Activated CD4-positive, alpha-beta T cell treated with anti-CD3 and anti-CD28 coated beads, Interleukin-2, Interleukin-6, amounts not matched to agents 100 ng/mL and 50 ng/mL, durations not matched to agents 16 hours and 8 hours (primary cell): ENCODE measurements at regions not wholly inside any gene's neighbourhood (a gene's known extent, or its start where the extent isn't known, plus 50 kb on each side); places are given as distances from the start of the nearest gene placed in this dataset.

Source experiments
- DNase-seq: peaks from one replicate; pipeline ENCODE4 v3.0.0-alpha.2; 2020

DNA sequence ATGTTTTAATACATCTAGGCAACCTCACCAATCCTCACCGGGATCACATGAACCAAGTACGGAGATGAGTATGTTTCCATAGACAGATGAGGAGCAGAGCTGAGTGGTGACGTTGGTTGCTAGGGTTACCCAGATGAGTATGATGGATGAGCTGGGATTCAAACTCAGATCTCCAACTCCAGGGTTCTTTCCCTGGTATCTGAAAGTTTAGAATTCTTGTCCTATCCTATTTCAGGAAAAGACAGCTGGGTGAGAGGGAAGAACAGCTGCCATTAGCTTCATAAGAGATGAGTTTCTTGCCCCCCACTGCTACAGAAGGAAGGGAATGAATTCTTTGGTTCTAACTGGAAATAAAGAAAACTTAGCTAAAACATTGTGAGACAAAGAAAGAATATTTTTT, 728.9 kb upstream of the TBX3 start:
- DNase-seq, result no peak

GRCh38 chr12:115411121-115411520, 727.1 kb upstream of the TBX3 start:
- no peak for DNase-seq

GRCh38 chr12:115408642-115409041, 724.7 kb upstream of the TBX3 start:
- DNase-seq, result no peak

- no peak for DNase-seq
Measured at GRCh38 chr12:115407723-115408122, 723.7 kb upstream of the TBX3 start.

DNA sequence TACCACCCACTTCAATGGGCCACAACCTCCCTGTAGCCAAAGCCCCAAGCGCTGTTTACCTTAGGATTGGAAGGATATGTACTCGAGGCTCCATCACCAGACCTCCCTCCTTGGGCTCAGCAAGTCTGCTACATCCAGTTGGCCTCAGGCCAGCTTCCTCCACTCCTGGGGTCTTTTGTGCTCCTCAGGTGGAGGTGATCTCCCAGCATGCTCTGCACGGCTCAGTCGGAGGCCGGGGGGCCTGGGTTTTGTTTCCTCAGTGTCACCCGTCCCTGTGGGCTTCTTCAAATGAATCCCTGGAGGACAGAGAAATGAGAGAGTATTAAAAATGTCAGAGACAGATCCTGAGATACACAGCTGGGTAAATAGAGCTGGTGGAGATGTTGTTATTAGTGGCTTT, 723.1 kb upstream of the TBX3 start:
- DNase-seq, result no peak

GRCh38 chr12:115405471-115405860, 721.5 kb upstream of the TBX3 start:
- no peak for DNase-seq

- no peak for DNase-seq
Measured at GRCh38 chr12:115404761-115405470, 720.9 kb upstream of the TBX3 start.

DNA sequence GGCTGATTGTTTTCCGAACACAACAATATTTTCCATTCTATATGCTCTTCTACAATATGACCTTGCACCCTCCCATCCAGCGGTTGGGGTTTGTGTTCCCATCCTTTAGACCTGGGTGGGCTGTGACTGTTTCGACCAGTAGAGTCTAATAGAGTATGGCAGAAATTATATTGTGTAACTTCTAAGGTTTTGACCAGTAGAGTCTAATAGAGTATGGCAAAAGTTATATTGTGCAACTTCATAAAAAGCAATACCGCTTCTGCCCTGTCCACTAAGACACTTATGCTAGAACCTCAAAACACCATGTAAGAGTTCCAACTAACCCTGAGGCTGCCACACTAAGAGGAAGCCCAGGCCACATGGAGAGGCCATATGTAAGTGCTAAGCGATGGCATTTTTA, 719.7 kb upstream of the TBX3 start:
- no peak for DNase-seq

GRCh38 chr12:115403253-115403652, 719.3 kb upstream of the TBX3 start:
- no peak for DNase-seq

DNA sequence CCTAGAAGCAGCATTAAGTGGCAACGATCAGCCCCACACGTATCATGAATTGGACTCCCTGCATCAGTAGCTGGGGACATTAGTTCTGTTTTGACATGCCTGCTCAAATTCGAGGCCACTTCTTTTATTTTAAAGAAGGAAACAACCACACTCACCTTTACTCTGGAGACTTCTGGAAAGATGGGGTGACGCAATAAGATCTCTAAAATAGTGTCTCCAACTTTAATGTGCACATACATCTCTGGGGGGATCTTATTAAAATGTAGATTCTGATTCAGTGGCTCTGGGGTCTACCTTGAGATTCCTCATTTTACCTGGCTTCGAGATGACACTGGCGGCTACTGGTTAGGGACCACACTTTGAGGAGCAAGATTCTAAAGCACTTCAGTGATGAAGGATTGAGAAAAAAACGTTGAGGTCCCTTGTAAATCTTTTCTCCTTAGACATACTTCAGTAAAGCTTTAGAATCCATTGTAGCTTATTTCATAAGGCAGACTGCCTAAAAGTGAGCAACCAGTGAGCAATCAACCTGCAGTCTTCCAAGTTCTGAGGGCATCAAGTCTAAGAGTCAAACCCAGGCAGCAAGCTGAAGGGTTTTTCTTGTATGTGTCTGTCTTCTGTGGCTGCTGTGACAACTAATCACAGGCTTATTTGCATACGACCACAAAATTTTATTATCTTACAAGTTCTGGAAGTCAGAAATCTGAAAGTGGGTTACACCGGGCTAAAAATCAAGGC, 718.6 kb upstream of the TBX3 start:
- DNase-seq, result no peak

- DNase-seq, result no peak
Measured at GRCh38 chr12:115401761-115402160, 717.8 kb upstream of the TBX3 start.

DNA sequence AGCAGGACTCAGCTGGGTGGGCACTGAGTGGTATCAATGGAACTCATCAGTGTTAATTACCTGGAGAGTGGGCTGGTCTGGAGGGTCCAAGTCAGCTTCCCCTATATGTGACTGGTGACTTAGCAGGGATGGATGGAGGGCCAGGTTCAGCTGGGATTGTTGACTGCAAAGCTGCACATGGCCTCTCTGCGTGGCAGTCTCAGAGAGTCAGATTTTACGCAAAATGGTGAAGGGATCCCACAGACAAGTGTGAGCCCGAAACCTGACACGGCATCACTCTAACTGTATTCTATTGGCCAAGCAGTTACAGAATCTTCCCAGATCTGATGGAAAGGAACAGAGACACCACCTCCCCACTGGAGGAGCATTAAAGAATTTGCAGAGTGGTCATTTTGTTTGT, 716.0 kb upstream of the TBX3 start:
- no peak for DNase-seq

DNA sequence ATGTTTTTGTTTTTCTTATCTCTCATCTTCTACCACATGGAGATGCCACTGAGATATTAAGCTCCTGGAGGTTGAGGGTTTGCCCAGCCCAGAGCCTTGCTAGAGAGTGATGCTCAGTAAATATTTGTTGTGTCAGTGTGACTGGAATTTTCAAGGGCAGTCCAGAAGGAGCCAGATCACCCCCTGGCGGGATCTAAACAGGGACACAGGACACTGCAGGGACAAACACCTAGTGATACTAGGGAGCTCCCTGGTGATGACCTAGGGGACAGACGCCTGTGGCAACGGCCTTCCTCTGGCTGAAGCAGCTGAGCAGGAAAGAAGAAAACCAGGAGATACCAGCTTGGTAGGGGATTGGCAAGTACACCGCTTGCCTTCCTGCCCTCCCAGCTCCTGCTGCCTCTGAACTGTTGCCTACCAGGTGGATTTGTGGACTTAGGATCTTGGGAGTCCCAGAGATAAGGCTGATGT, 714.4 kb upstream of the TBX3 start:
- no peak for DNase-seq

GRCh38 chr12:115396567-115396966, 712.6 kb upstream of the TBX3 start:
- DNase-seq, result no peak

- DNase-seq, result no peak
Measured at GRCh38 chr12:115394496-115395220, 710.7 kb upstream of the TBX3 start.

DNA sequence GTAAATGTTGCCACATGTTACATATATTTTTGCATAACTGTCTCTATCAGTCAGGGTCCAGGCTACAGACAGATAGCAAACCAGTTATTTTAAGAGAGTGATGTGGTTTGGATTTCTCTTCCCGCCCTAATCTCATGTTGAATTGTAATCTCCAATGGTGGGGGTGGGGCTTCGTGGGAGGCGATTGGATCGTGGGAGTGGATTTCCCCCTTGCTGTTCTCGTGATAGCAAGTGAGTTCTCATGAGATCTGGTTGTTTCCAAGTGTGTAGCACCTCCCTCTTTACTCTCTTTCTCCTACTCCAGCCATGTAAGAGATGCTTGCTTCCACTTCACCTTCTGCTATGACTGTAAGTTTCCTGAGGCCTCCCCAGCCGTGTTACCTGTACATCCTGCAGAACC, 704.2 kb upstream of the TBX3 start:
- no peak for DNase-seq

GRCh38 chr12:115387467-115387901, 703.5 kb upstream of the TBX3 start:
- DNase-seq, result no peak

- no peak for DNase-seq
Measured at GRCh38 chr12:115386946-115387345, 703.0 kb upstream of the TBX3 start.

DNA sequence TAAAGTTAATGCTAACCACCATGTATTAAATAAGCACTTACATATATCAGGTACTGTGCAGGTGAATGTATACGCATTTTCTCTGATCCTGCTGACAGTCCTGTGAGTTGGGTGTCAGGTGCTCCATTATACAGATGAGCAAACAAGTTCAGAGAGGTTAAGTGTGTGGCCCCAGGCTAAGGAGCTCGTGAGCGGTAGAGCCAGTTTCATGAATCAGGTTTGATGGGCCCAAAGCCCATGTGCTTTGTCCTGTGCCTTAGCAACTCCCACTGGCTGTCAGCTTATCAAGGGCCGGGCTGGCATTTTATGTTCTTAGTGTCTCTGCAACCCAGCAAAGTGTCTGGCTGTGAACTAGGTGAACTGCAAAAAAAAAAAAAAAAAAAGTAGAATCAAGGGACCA, 701.2 kb upstream of the TBX3 start:
- no peak for DNase-seq

- DNase-seq, result no peak
Measured at GRCh38 chr12:115384391-115384790, 700.4 kb upstream of the TBX3 start.

GRCh38 chr12:115383668-115384067, 699.7 kb upstream of the TBX3 start:
- no peak for DNase-seq

DNA sequence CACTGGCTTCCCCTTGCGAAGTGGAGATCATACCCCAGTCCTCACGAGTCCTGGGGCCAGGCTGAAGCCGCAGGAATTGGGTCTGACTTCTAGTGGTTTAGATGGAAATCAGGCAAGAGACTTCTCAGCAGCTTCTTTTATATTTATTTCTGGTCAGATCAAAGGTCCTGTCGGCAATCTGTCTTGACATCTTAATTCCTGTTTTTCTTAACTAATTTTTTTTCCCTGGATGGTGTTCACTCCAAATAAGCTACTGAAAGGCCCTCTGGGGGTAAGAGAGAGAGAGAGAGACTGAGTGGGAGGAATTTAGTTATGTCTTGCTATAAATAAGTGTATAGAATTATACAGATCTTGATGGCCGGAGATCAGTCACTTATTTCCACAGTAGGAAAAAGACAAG, 698.7 kb upstream of the TBX3 start:
- DNase-seq, result no peak

GRCh38 chr12:115380546-115381120, 696.7 kb upstream of the TBX3 start:
- no peak for DNase-seq

- DNase-seq, result no peak
Measured at GRCh38 chr12:115378291-115378690, 694.3 kb upstream of the TBX3 start.
